GM23338 (cell line): ENCODE measurements at regions not wholly inside any gene's neighbourhood (a gene's known extent, or its start where the extent isn't known, plus 50 kb on each side); places are given as distances from the start of the nearest gene placed in this dataset.

Source experiments
- CREB1 ChIP-seq: fragments of 250-450 bp; sonication (Bioruptor Pico); IDR thresholded peaks from 2 replicates; pipeline ENCODE4 v1.5.0; 2020; ENCODE audit warnings: low read depth, mild to moderate bottlenecking, moderate library complexity
- REST ChIP-seq: IDR thresholded peaks from one replicate; pipeline ENCODE4 v1.6.1; 2018; ENCODE audit warnings: antibody characterized with exemption; ENCODE audit not compliant: unreplicated experiment

GRCh38 chr4:54607521-54607920, 50.2 kb upstream of the KIT start (continued):
- TF ChIP-seq REST (no peak), CREB1 (no peak)
